K562 (cell line): ENCODE measurements at regions not wholly inside any gene's neighbourhood (a gene's known extent, or its start where the extent isn't known, plus 50 kb on each side); places are given as distances from the start of the nearest gene placed in this dataset.

ENCODE experiments used
- ATAC-seq: fragments of 200-7000 bp; cut with Tn5 transposase; 3 replicates; pipeline ENCODE4 v1.9.1; 2020; ENCODE audit warnings: moderate library complexity
- BruUV-seq: library from RNA; stranded (reverse); fragments of 400-500 nt; replicated peaks from 2 replicates; lab custom pipeline; 2021; lab: Mats Ljungman, UMichigan
- CTCF ChIA-PET: fragments of 300-600 bp; formaldehyde crosslinking; extraction: SDS; loops from one replicate; lab custom pipeline; 2021; ENCODE audit warnings: low intra/inter-chr PET ratio; lab: Yijun Ruan, JAX
- POLR2A ChIA-PET: fragments of 300-600, 350-650 bp; sonication (Branson Sonifier 250); formaldehyde crosslinking; extraction: SDS; loops from one replicate; lab custom pipeline; 2021; ENCODE audit warnings: antibody characterized with exemption, inconsistent platforms; lab: Yijun Ruan, JAX
- DNase-seq, 4 experiments: peaks; one replicate each; pipeline versions ENCODE4 v3.0.0 to v3.0.0-alpha.2; 2011 to 2018; ENCODE audit warnings: low spot score in 3 of 4, mixed read lengths in 3 of 4; ENCODE audit errors: extremely low read depth in 1 of 4
- FAIRE-seq: peaks from 2 replicates; lab custom pipeline; 2011; peaks lifted over from hg19 to GRCh38; lab: Jason Lieb, UNC
- H2AFZ ChIP-seq: 2 replicates; pipeline ENCODE4 v1.6.0; 2011; ENCODE audit warnings: low read depth, low read length, control low read depth, inconsistent platforms
- H3K27ac ChIP-seq: fragments of 200-600 bp; 3 replicates; pipeline ENCODE4 v1.8.0; 2011; ENCODE audit warnings: low read depth, mild to moderate bottlenecking, control low read depth, inconsistent platforms, low read length, moderate library complexity, mixed read lengths; ENCODE audit errors: extremely low read depth
- H3K27me3 ChIP-seq, 2 experiments: fragments of 300-600 bp in 1 of 2; 2 replicates in 1 of 2; 3 replicates in 1 of 2; pipeline versions ENCODE4 v1.6.0 to v1.8.0; 2011; ENCODE audit warnings: inconsistent platforms in 2 of 2, low read length in 2 of 2, mild to moderate bottlenecking in 1 of 2, mixed read lengths in 1 of 2, moderate library complexity in 1 of 2; ENCODE audit not compliant: control insufficient read depth in 2 of 2, insufficient read depth in 2 of 2
- H3K36me3 ChIP-seq: fragments of 300-600 bp; 3 replicates; pipeline ENCODE4 v1.8.0; 2011; ENCODE audit warnings: mild to moderate bottlenecking, low read length, inconsistent platforms; ENCODE audit not compliant: control insufficient read depth, insufficient read depth
- H3K4me1 ChIP-seq, 2 experiments: fragments of 200-600 bp in 1 of 2; replicated peaks in 1 of 2; 2 replicates in 1 of 2; 3 replicates in 1 of 2; pipeline versions ENCODE4 v1.5.1 to v1.8.0; 2011; ENCODE audit warnings: inconsistent platforms in 2 of 2, low read length in 2 of 2, mild to moderate bottlenecking in 1 of 2, mixed read lengths in 1 of 2, moderate library complexity in 1 of 2; ENCODE audit not compliant: control insufficient read depth in 2 of 2, insufficient read depth in 2 of 2
- H3K4me2 ChIP-seq: 2 replicates; pipeline ENCODE4 v1.6.1; 2011; ENCODE audit warnings: low read length, control low read depth, inconsistent platforms, mixed read lengths; ENCODE audit not compliant: insufficient read depth
- H3K4me3 ChIP-seq: fragments of 200-600 bp; sonication (generic), shearing (Covaris generic); 2 replicates; pipeline ENCODE4 v1.5.1; 2016; ENCODE audit warnings: control low read depth, inconsistent platforms
- H3K79me2 ChIP-seq: fragments of 200-600 bp; 3 replicates; pipeline ENCODE4 v1.8.0; 2011; ENCODE audit warnings: low read length, inconsistent platforms; ENCODE audit not compliant: control insufficient read depth, insufficient read depth
- H3K9ac ChIP-seq, 2 experiments: 2 replicates each; pipeline versions ENCODE4 v1.6.0 to v1.6.1; 2011; ENCODE audit warnings: low read depth in 2 of 2, low read length in 2 of 2, control low read depth in 1 of 2, inconsistent platforms in 1 of 2, mild to moderate bottlenecking in 1 of 2, mixed read lengths in 1 of 2; ENCODE audit not compliant: insufficient read depth in 1 of 2
- H3K9me1 ChIP-seq: one replicate; pipeline ENCODE4 v1.6.0; 2011; ENCODE audit warnings: inconsistent platforms, mild to moderate bottlenecking, low read length, moderate library complexity; ENCODE audit not compliant: control insufficient read depth, insufficient read depth
- H3K9me3 ChIP-seq: replicated peaks from 2 replicates; pipeline ENCODE4 v1.5.1; 2011; ENCODE audit warnings: low read depth, low read length, inconsistent platforms; ENCODE audit not compliant: control insufficient read depth, insufficient read depth
- H4K20me1 ChIP-seq: replicated peaks from 2 replicates; pipeline ENCODE4 v1.6.1; 2011; ENCODE audit warnings: low read length, inconsistent platforms, mixed read lengths; ENCODE audit not compliant: control insufficient read depth, insufficient read depth
- ATF7 ChIP-seq: fragments of 450-650 bp; IDR thresholded peaks from 2 replicates; pipeline ENCODE4 v1.7.1; 2014; ENCODE audit warnings: mild to moderate bottlenecking, moderate library complexity
- CC2D1A ChIP-seq: fragments of 450-650 bp; IDR thresholded peaks from 2 replicates; pipeline ENCODE4 v1.6.1; 2017; ENCODE audit warnings: mild to moderate bottlenecking
- DMBX1 ChIP-seq: fragments of 250-450 bp; sonication (Bioruptor Pico); IDR thresholded peaks from 2 replicates; pipeline ENCODE4 v1.8.0; 2022; ENCODE audit warnings: inconsistent platforms, mild to moderate bottlenecking, moderate library complexity, borderline replicate concordance
- EP300 ChIP-seq: IDR thresholded peaks from 2 replicates; pipeline ENCODE4 v1.6.1; 2012; ENCODE audit warnings: low read length, improper control_type of control experiment
- ID3 ChIP-seq, 2 experiments: fragments of 250-450 bp in 1 of 2; fragments of 450-650 bp in 1 of 2; sonication (Bioruptor Pico) in 1 of 2; IDR thresholded peaks; 2 replicates each; pipeline versions ENCODE4 v1.6.1 to v1.8.0; 2016 to 2021; ENCODE audit warnings: mild to moderate bottlenecking in 2 of 2, moderate library complexity in 2 of 2, missing compliant biosample characterization in 1 of 2, missing genetic modification characterization in 1 of 2
- L3MBTL2 ChIP-seq: fragments of 450-650 bp; IDR thresholded peaks from 2 replicates; pipeline ENCODE4 v1.6.1; 2016; ENCODE audit warnings: mild to moderate bottlenecking, moderate library complexity
- NR2C1 ChIP-seq, 2 experiments: fragments of 450-650 bp; IDR thresholded peaks; 2 replicates each; pipeline ENCODE4 v1.6.1; 2017; ENCODE audit warnings: mild to moderate bottlenecking in 2 of 2, antibody characterized with exemption in 1 of 2, inconsistent platforms in 1 of 2, missing compliant biosample characterization in 1 of 2, missing genetic modification characterization in 1 of 2
- PYGO2 ChIP-seq: fragments of 450-650 bp; IDR thresholded peaks from 2 replicates; pipeline ENCODE4 v1.6.1; 2016; ENCODE audit warnings: mild to moderate bottlenecking, missing genetic modification characterization, moderate library complexity, missing compliant biosample characterization
- RAD21 ChIP-seq, 2 experiments: fragments of 250-450 bp in 1 of 2; fragments of 450-650 bp in 1 of 2; sonication (Bioruptor Pico) in 1 of 2; formaldehyde crosslinking in 1 of 2; IDR thresholded peaks in 1 of 2; conservative IDR thresholded peaks in 1 of 2; 2 replicates each; pipeline versions ENCODE4 v1.4.0 to v1.8.0; 2020 to 2022; ENCODE audit warnings: mild to moderate bottlenecking in 2 of 2, moderate library complexity in 1 of 2
- SOX6 ChIP-seq: fragments of 450-650 bp; IDR thresholded peaks from 2 replicates; pipeline ENCODE4 v1.6.1; 2014; ENCODE audit warnings: mild to moderate bottlenecking
- TEAD4 ChIP-seq, 2 experiments: sonication (generic) in 1 of 2; formaldehyde crosslinking in 1 of 2; IDR thresholded peaks; 2 replicates each; pipeline versions ENCODE4 v1.6.1 to v1.8.0; 2012 to 2022; ENCODE audit warnings: borderline replicate concordance in 1 of 2, inconsistent platforms in 1 of 2, low read length in 1 of 2, mild to moderate bottlenecking in 1 of 2, missing genetic modification reagents in 1 of 2
- TFAP4 ChIP-seq: sonication (generic); formaldehyde crosslinking; IDR thresholded peaks from 2 replicates; pipeline ENCODE4 v1.8.0; 2022; ENCODE audit warnings: missing genetic modification reagents, mild to moderate bottlenecking, moderate library complexity, borderline replicate concordance
- TGIF2 ChIP-seq: sonication (generic); formaldehyde crosslinking; IDR thresholded peaks from 2 replicates; pipeline ENCODE4 v1.8.1; 2022; ENCODE audit warnings: mild to moderate bottlenecking, missing genetic modification reagents, moderate library complexity
- TRIM24 ChIP-seq, 2 experiments: fragments of 450-650 bp; IDR thresholded peaks; 2 replicates each; pipeline ENCODE4 v1.6.1; 2016
- ZNF583 ChIP-seq: fragments of 250-450 bp; sonication (Bioruptor Pico); IDR thresholded peaks from 2 replicates; pipeline ENCODE4 v1.4.0; 2020
- ZNF707 ChIP-seq: fragments of 250-450 bp; sonication (Bioruptor Pico); conservative IDR thresholded peaks from 2 replicates; pipeline ENCODE4 v1.8.0; 2022; ENCODE audit warnings: inconsistent platforms, mild to moderate bottlenecking, moderate library complexity
- WGBS: fragments of 100-300 bp; shearing (Covaris generic); methylation state at CpG from one replicate; pipeline ENCODE4 v1.1.6; 2016; ENCODE audit warnings: low coverage, mixed read lengths; ENCODE audit not compliant: insufficient coverage; ENCODE audit errors: missing lambda C conversion rate; 5-methylcytosine and 5-hydroxymethylcytosine counted together
- in situ Hi-C: fragments of 300-500 bp; cut with MboI; formaldehyde crosslinking; loops from 4 replicates; pipeline ENCODE4 v1.15.0; 2018; ENCODE audit warnings: inconsistent platforms, mixed read lengths
- intact Hi-C: fragments of 100-400 bp; cut with micrococcal nuclease; formaldehyde crosslinking; loops from 2 replicates; pipeline ENCODE4 v1.14.2; 2022
- TF ChIP-seq, protein P1 (sequence below): fragments of 450-650 bp; IDR thresholded peaks from 2 replicates; pipeline ENCODE4 v1.7.1; 2018; ENCODE audit warnings: mild to moderate bottlenecking, low read depth; ENCODE audit not compliant: partially characterized antibody

DNA sequence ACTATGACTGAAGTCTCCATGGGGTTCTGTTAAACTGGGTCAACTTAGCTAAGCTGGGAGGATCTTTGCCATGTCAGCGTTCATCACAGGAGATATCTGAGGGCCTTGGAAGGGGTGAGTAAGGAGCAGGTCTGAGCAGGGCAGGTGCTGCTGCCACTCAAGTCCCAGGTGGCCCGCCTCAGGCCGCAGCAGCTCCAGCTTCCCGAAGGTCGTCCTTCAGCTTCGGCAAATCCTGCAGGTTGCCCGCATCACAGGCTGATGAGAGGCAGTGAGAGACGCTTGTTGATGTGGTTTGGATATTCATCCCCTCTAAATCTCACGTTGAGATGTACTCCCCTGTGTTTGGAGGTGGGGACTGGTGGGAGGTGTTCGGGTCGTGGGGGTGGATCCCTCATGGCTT lies 166.6 kb downstream of the VAPA start (continued):
- TF ChIP-seq PYGO2 (tag), result no peak

GRCh38 chr18:10081492-10081891 lies 167.7 kb downstream of the VAPA start:
- in situ Hi-C loops (no loop called here), intact Hi-C loops (no loop called here)
- no TSS peak for BruUV-seq
- no peaks in the 10 kb centered on the region for H4K20me1 ChIP-seq
- WGBS, result 2% methylated on average over 4 of the region's 4 CpGs
- H3K9me3 ChIP-seq, result no peaks in the 10 kb centered on the region; the same call in 1 of the 2 replicates
- H3K4me2 ChIP-seq, result no peak overlapping the region
- peak; percentile 90 for ATAC-seq
- peak in 2 of 4 experiments; percentile 44 to 49 for DNase-seq
- peaks cover 3 to 10% of the 10 kb centered on the region in 2 experiments; a peak in 3 of 5 replicates for H3K4me1 ChIP-seq
- H3K36me3 ChIP-seq, result no peaks in the 10 kb centered on the region
- CTCF ChIA-PET, result interaction anchor here (0.7 kb wide), 1 partner anchor 583 kb away, joined by 4 read pairs; no protein-coding TSS in a partner anchor
- peaks cover 4 to 12% of the 10 kb centered on the region in 2 experiments; a peak in 2 of 5 replicates for H3K27me3 ChIP-seq
- peak; percentile 60 for FAIRE-seq
- POLR2A ChIA-PET, result interaction anchor here (0.9 kb wide), 1 partner anchor 11 kb away, joined by 4 read pairs; no protein-coding TSS in a partner anchor
- no peak overlapping the region for H3K4me3 ChIP-seq
- H3K9me1 ChIP-seq, result no peaks in the 10 kb centered on the region
- no peak overlapping the region for H3K27ac ChIP-seq
- H2AFZ ChIP-seq, result no peak overlapping the region
- H3K79me2 ChIP-seq, result no peaks in the 10 kb centered on the region
- H3K9ac ChIP-seq, result no peak overlapping the region
- TF ChIP-seq EP300 (peak; percentile 72), NR2C1 (IDR thresholded peaks at IDR 0.05) (peak; percentile 90), NR2C1 (tag; IDR thresholded peaks at IDR 0.05) (peak; percentile 96), ATF7 (peak; percentile 50; the same call in 1 of the 2 replicates), ZNF583 (CRISPR knock-in tag) (no peak), DMBX1 (CRISPR knock-in tag) (no peak), ID3 (CRISPR knock-in tag; IDR thresholded peaks at IDR 0.05) (no peak), ID3 (tag; IDR thresholded peaks at IDR 0.05) (peak; percentile 66; the same call in 1 of the 2 replicates), ZNF707 (CRISPR knock-in tag) (no peak), CC2D1A (no peak), TEAD4 (IDR thresholded peaks at IDR 0.05; ENCODE audit: low read length) (peak; percentile 72), TEAD4 (CRISPR knock-in tag; IDR thresholded peaks at IDR 0.05; ENCODE audit: borderline replicate concordance) (no peak), L3MBTL2 (peak; percentile 69; the same call in 1 of the 2 replicates), TGIF2 (CRISPR knock-in tag) (no peak), RAD21 (CRISPR knock-in tag; conservative IDR thresholded peaks at IDR 0.05 in 1 of 2, IDR thresholded peaks at IDR 0.05 in 1 of 2) (peak in 1 of 2 experiments; percentile 20; a peak in 1 of 4 replicates), SOX6 (no peak), TRIM24 (IDR thresholded peaks at IDR 0.05) (peak; percentile 76 to 81; a peak in 2 of 4 replicates), TFAP4 (peak; percentile 91)
- TF ChIP-seq, protein P1, sequence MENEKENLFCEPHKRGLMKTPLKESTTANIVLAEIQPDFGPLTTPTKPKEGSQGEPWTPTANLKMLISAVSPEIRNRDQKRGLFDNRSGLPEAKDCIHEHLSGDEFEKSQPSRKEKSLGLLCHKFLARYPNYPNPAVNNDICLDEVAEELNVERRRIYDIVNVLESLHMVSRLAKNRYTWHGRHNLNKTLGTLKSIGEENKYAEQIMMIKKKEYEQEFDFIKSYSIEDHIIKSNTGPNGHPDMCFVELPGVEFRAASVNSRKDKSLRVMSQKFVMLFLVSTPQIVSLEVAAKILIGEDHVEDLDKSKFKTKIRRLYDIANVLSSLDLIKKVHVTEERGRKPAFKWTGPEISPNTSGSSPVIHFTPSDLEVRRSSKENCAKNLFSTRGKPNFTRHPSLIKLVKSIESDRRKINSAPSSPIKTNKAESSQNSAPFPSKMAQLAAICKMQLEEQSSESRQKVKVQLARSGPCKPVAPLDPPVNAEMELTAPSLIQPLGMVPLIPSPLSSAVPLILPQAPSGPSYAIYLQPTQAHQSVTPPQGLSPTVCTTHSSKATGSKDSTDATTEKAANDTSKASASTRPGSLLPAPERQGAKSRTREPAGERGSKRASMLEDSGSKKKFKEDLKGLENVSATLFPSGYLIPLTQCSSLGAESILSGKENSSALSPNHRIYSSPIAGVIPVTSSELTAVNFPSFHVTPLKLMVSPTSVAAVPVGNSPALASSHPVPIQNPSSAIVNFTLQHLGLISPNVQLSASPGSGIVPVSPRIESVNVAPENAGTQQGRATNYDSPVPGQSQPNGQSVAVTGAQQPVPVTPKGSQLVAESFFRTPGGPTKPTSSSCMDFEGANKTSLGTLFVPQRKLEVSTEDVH, result no peak
